B cell (primary cell): ENCODE measurements at regions not wholly inside any gene's neighbourhood (a gene's known extent, or its start where the extent isn't known, plus 50 kb on each side); places are given as distances from the start of the nearest gene placed in this dataset.

Experiments
- ATAC-seq: fragments of 200-7000 bp; cut with Tn5 transposase; one replicate; pipeline ENCODE4 v1.10.0; 2021; ENCODE audit warnings: low read depth, mild to moderate bottlenecking, moderate number of reproducible peaks, moderate library complexity
- CTCF ChIA-PET: fragments of 350-600 bp; sonication (Branson Sonifier 250); formaldehyde crosslinking; loops from one replicate; lab custom pipeline; 2021; ENCODE audit warnings: antibody characterized with exemption, inconsistent platforms; lab: Charles Lee
- POLR2A ChIA-PET: fragments of 350-600 bp; sonication (Branson Sonifier 250); formaldehyde crosslinking; loops from one replicate; lab custom pipeline; 2021; ENCODE audit warnings: antibody characterized with exemption; lab: Charles Lee
- DNase-seq: peaks from one replicate; pipeline ENCODE4 v3.0.0; 2013
- H2AFZ ChIP-seq: 2 replicates; pipeline ENCODE4 v1.6.1; 2012; ENCODE audit warnings: mild to moderate bottlenecking, low read depth, low read length; ENCODE audit not compliant: insufficient read depth, poor library complexity, severe bottlenecking
- H3K27ac ChIP-seq, 2 donors: 1 replicate in 1 of 2; 2 replicates in 1 of 2; pipeline ENCODE4 v1.5.1; 2012 to 2013; ENCODE audit warnings: low read length in 2 of 2, mild to moderate bottlenecking in 2 of 2, moderate library complexity in 1 of 2
- H3K27me3 ChIP-seq, 4 experiments: fragments of 200-600 bp in 1 of 4; sonication (generic) in 1 of 4; replicated peaks in 1 of 4; 1 replicate in 2 of 4; 2 replicates in 2 of 4; pipeline versions ENCODE4 v1.6.1 to v1.7.0; 2013 to 2016; ENCODE audit warnings: low read length in 3 of 4, mild to moderate bottlenecking in 2 of 4, mixed read lengths in 1 of 4, moderate library complexity in 1 of 4; ENCODE audit not compliant: insufficient read depth in 4 of 4, control insufficient read depth in 3 of 4; ENCODE audit errors: control extremely low read depth in 1 of 4
- H3K36me3 ChIP-seq, 2 experiments: replicated peaks in 1 of 2; 1 replicate in 1 of 2; 2 replicates in 1 of 2; pipeline versions ENCODE4 v1.6.1 to v1.7.1; 2013; ENCODE audit warnings: low read length in 1 of 2; ENCODE audit not compliant: insufficient read depth in 2 of 2, control insufficient read depth in 1 of 2; ENCODE audit errors: control extremely low read depth in 1 of 2, extremely low read depth in 1 of 2
- H3K4me1 ChIP-seq, 2 donors: fragments of 200-600 bp in 1 of 2; sonication (generic) in 1 of 2; 1 replicate in 1 of 2; 2 replicates in 1 of 2; pipeline versions ENCODE4 v1.5.1 to v1.6.1; 2013 to 2017; ENCODE audit warnings: low read length in 2 of 2; ENCODE audit not compliant: control insufficient read depth in 2 of 2, insufficient read depth in 2 of 2
- H3K4me2 ChIP-seq: replicated peaks from 2 replicates; pipeline ENCODE3; 2012; ENCODE audit warnings: mild to moderate bottlenecking, low read depth, low read length; ENCODE audit not compliant: poor library complexity, severe bottlenecking
- H3K4me3 ChIP-seq, 5 experiments: fragments of 200-600 bp in 1 of 5; sonication (generic) in 1 of 5; 1 replicate in 3 of 5; 2 replicates in 2 of 5; pipeline versions ENCODE4 v1.5.1 to v1.7.0; 2011 to 2016; ENCODE audit warnings: low read length in 4 of 5, mild to moderate bottlenecking in 4 of 5, low read depth in 2 of 5, control low read depth in 1 of 5, moderate library complexity in 1 of 5; ENCODE audit not compliant: insufficient read depth in 1 of 5; ENCODE audit errors: control extremely low read depth in 1 of 5, extremely low read depth in 1 of 5
- H3K79me2 ChIP-seq: fragments of 200-600 bp; sonication (generic); one replicate; pipeline ENCODE4 v1.6.0; 2016; ENCODE audit warnings: low read length; ENCODE audit not compliant: control insufficient read depth, insufficient read depth
- H3K9ac ChIP-seq: fragments of 200-600 bp; sonication (generic); 2 replicates; pipeline ENCODE4 v1.6.1; 2017; ENCODE audit warnings: mild to moderate bottlenecking, low read length, moderate library complexity
- H3K9me3 ChIP-seq, 3 donors: one replicate each; pipeline versions ENCODE4 v1.6.1 to v1.7.1; 2013; ENCODE audit warnings: low read length in 2 of 3; ENCODE audit not compliant: control insufficient read depth in 2 of 3, insufficient read depth in 1 of 3; ENCODE audit errors: control extremely low read depth in 1 of 3
- H4K20me1 ChIP-seq: 2 replicates; pipeline ENCODE4 v1.6.0; 2012; ENCODE audit warnings: mild to moderate bottlenecking, low read length; ENCODE audit not compliant: insufficient read depth, control insufficient read depth, poor library complexity, severe bottlenecking
- H3K27ac Mint-ChIP-seq: one replicate; pipeline ENCODE4 v1.8.0; 2021; ENCODE audit warnings: mixed read lengths
- H3K27me3 Mint-ChIP-seq: one replicate; pipeline ENCODE4 v1.8.0; 2021; ENCODE audit warnings: mixed read lengths
- H3K4me1 Mint-ChIP-seq: one replicate; pipeline ENCODE4 v1.8.0; 2021; ENCODE audit warnings: mixed read lengths
- H3K4me3 Mint-ChIP-seq: one replicate; pipeline ENCODE4 v1.8.0; 2021; ENCODE audit warnings: mixed read lengths
- H3K9me3 Mint-ChIP-seq: one replicate; pipeline ENCODE4 v1.8.0; 2022; ENCODE audit warnings: mixed read lengths; ENCODE audit not compliant: insufficient read depth
- CTCF ChIP-seq: fragments of 200-600 bp; IDR thresholded peaks from one replicate; pipeline ENCODE4 v1.8.0; 2022; ENCODE audit warnings: antibody characterized with exemption, mild to moderate bottlenecking
- EZH2 ChIP-seq: IDR thresholded peaks from 2 replicates; pipeline ENCODE4 v1.6.1; 2012; ENCODE audit warnings: borderline replicate concordance, low read depth, mild to moderate bottlenecking, moderate library complexity, low read length; ENCODE audit not compliant: insufficient read depth, poor library complexity, severe bottlenecking
- WGBS: methylation state at CpG from one replicate; pipeline ENCODE4 v1.1.5; 2013; ENCODE audit warnings: missing lambda C conversion rate; ENCODE audit not compliant: insufficient coverage; 5-methylcytosine and 5-hydroxymethylcytosine counted together
- intact Hi-C: fragments of 100-400 bp; cut with micrococcal nuclease; formaldehyde crosslinking; loops from one replicate; pipeline ENCODE4 v1.10.0; 2022

- Histone ChIP-seq H3K79me2 (no peaks in the 10 kb centered on the region), H3K4me3 (no peak overlapping the region), H3K4me2 (no peak overlapping the region), H3K9ac (no peak overlapping the region), H2AFZ (no peak overlapping the region), H3K27ac (no peak overlapping the region), H3K9me3 (no peaks in the 10 kb centered on the region), H4K20me1 (no peaks in the 10 kb centered on the region), H3K4me1 (no peaks in the 10 kb centered on the region), H3K27me3 (peaks cover 0 to 2% (median 0%) of the 10 kb centered on the region in 4 experiments), H3K36me3 (no peaks in the 10 kb centered on the region)
- DNase-seq (no peak), ATAC-seq (no peak)
- no peak overlapping the region for H3K4me3 Mint-ChIP-seq
- POLR2A ChIA-PET = interaction anchor here (0.7 kb wide), 1 partner anchor 104 kb away, joined by 3 read pairs; no protein-coding TSS in a partner anchor
- no peak overlapping the region for H3K27ac Mint-ChIP-seq
- H3K4me1 Mint-ChIP-seq = no peaks in the 10 kb centered on the region
- CTCF ChIA-PET = no interaction called here
- TF ChIP-seq EZH2 = no peak
- TF ChIP-seq CTCF = no peak
- no peaks in the 10 kb centered on the region for H3K9me3 Mint-ChIP-seq
- intact Hi-C loops = no loop called here
- peaks cover 13% of the 10 kb centered on the region for H3K27me3 Mint-ChIP-seq
- no CpG with 5 or more reads among the region's 1 CpG for WGBS
Measured at GRCh38 chr4:138832563-138832962, 183.0 kb upstream of the NOCT start.

- ChIA-PET POLR2A (no interaction called here), CTCF (no interaction called here)
- DNase-seq (no peak), ATAC-seq (no peak)
- Mint-ChIP-seq H3K27ac (no peak overlapping the region), H3K9me3 (no peaks in the 10 kb centered on the region), H3K4me3 (no peak overlapping the region), H3K4me1 (no peaks in the 10 kb centered on the region), H3K27me3 (peaks cover 13% of the 10 kb centered on the region)
- Histone ChIP-seq H3K4me2 (no peak overlapping the region), H4K20me1 (no peaks in the 10 kb centered on the region), H3K9me3 (no peaks in the 10 kb centered on the region), H3K4me3 (no peak overlapping the region), H2AFZ (no peak overlapping the region), H3K27ac (no peak overlapping the region), H3K79me2 (no peaks in the 10 kb centered on the region), H3K27me3 (peaks cover 0 to 2% (median 0%) of the 10 kb centered on the region in 4 experiments), H3K9ac (no peak overlapping the region), H3K36me3 (no peaks in the 10 kb centered on the region), H3K4me1 (no peaks in the 10 kb centered on the region)
- intact Hi-C loops = no loop called here
- no peak for TF ChIP-seq EZH2
- no peak for TF ChIP-seq CTCF
- WGBS = no CpG with 5 or more reads among the region's 2 CpGs
Measured at GRCh38 chr4:138831948-138832347, 183.6 kb upstream of the NOCT start.
